ENCODE measurements at regions not wholly inside any gene's neighbourhood (a gene's known extent, or its start where the extent isn't known, plus 50 kb on each side); places are given as distances from the start of the nearest gene placed in this dataset.
"Not testable (repeated sequence)": the region's sequence is repeated elsewhere in the genome, so short reads cannot be mapped to it uniquely, and the experiment has no call there.

- H3K27ac ChIP-seq (ENCODE audit: low read length) = no peak overlapping the region
- no peaks in the 10 kb centered on the region for H3K9me3 ChIP-seq (ENCODE audit: insufficient read depth, low read depth, low read length)
- no peak overlapping the region for H3K9ac ChIP-seq (ENCODE audit: low read depth, low read length)
- no peaks in the 10 kb centered on the region for H3K27me3 ChIP-seq (ENCODE audit: insufficient read depth, low read length)
- H3K36me3 ChIP-seq (ENCODE audit: insufficient read depth, low read depth, low read length) = no peaks in the 10 kb centered on the region
- no peak overlapping the region for H3K4me3 ChIP-seq (ENCODE audit: low read length)
- no peaks in the 10 kb centered on the region for H3K4me1 ChIP-seq (ENCODE audit: insufficient read depth, low read length)
Measured at GRCh38 chr11:86861810-86862209, 61.5 kb downstream of the PRSS23 start.

GRCh38 chr11:86863476-86863875 lies 63.1 kb downstream of the PRSS23 start:
- Histone ChIP-seq H3K4me1 (ENCODE audit: insufficient read depth, low read length) (no peaks in the 10 kb centered on the region), H3K9ac (ENCODE audit: low read depth, low read length) (no peak overlapping the region), H3K4me3 (ENCODE audit: low read length) (no peak overlapping the region), H3K27me3 (ENCODE audit: insufficient read depth, low read length) (no peaks in the 10 kb centered on the region), H3K27ac (ENCODE audit: low read length) (no peak overlapping the region), H3K9me3 (ENCODE audit: insufficient read depth, low read depth, low read length) (no peaks in the 10 kb centered on the region), H3K36me3 (ENCODE audit: insufficient read depth, low read depth, low read length) (no peaks in the 10 kb centered on the region)

GRCh38 chr11:86865436-86865835 lies 65.1 kb downstream of the PRSS23 start:
- H3K27ac ChIP-seq (ENCODE audit: low read length) = no peak overlapping the region
- no peaks in the 10 kb centered on the region for H3K9me3 ChIP-seq (ENCODE audit: insufficient read depth, low read depth, low read length)
- H3K9ac ChIP-seq (ENCODE audit: low read depth, low read length) = no peak overlapping the region

GRCh38 chr11:86869531-86869930 lies 69.2 kb downstream of the PRSS23 start:
- Histone ChIP-seq H3K9me3 (ENCODE audit: insufficient read depth, low read depth, low read length) (no peaks in the 10 kb centered on the region), H3K4me3 (ENCODE audit: low read length) (no peak overlapping the region), H3K36me3 (ENCODE audit: insufficient read depth, low read depth, low read length) (no peaks in the 10 kb centered on the region), H3K9ac (ENCODE audit: low read depth, low read length) (no peak overlapping the region), H3K4me1 (ENCODE audit: insufficient read depth, low read length) (peaks cover 3% of the 10 kb centered on the region; the same call in 1 of the 2 replicates), H3K27ac (ENCODE audit: low read length) (no peak overlapping the region), H3K27me3 (ENCODE audit: insufficient read depth, low read length) (no peaks in the 10 kb centered on the region)

More at GRCh38 chr11:86865436-86865835, 65.1 kb downstream of the PRSS23 start:
- Histone ChIP-seq H3K27me3 (ENCODE audit: insufficient read depth, low read length) (no peaks in the 10 kb centered on the region), H3K36me3 (ENCODE audit: insufficient read depth, low read depth, low read length) (no peaks in the 10 kb centered on the region), H3K4me1 (ENCODE audit: insufficient read depth, low read length) (peaks cover 3% of the 10 kb centered on the region; the same call in 1 of the 2 replicates), H3K4me3 (ENCODE audit: low read length) (no peak overlapping the region)

- H3K4me1 ChIP-seq (ENCODE audit: insufficient read depth, low read length) = peaks cover 3% of the 10 kb centered on the region; the same call in 1 of the 2 replicates
- H3K27ac ChIP-seq (ENCODE audit: low read length) = no peak overlapping the region
- no peaks in the 10 kb centered on the region for H3K9me3 ChIP-seq (ENCODE audit: insufficient read depth, low read depth, low read length)
- H3K4me3 ChIP-seq (ENCODE audit: low read length) = no peak overlapping the region
- H3K9ac ChIP-seq (ENCODE audit: low read depth, low read length) = peak overlapping the region; percentile 44; the same call in 1 of the 2 replicates
- H3K36me3 ChIP-seq (ENCODE audit: insufficient read depth, low read depth, low read length) = no peaks in the 10 kb centered on the region
- no peaks in the 10 kb centered on the region for H3K27me3 ChIP-seq (ENCODE audit: insufficient read depth, low read length)
Measured at GRCh38 chr11:86869966-86870570, 69.7 kb downstream of the PRSS23 start.

- no peak overlapping the region for H3K4me3 ChIP-seq (ENCODE audit: low read length)
- no peak overlapping the region for H3K27ac ChIP-seq (ENCODE audit: low read length)
- H3K36me3 ChIP-seq (ENCODE audit: insufficient read depth, low read depth, low read length) = no peaks in the 10 kb centered on the region
- H3K9me3 ChIP-seq (ENCODE audit: insufficient read depth, low read depth, low read length) = no peaks in the 10 kb centered on the region
- H3K27me3 ChIP-seq (ENCODE audit: insufficient read depth, low read length) = no peaks in the 10 kb centered on the region
- peaks cover 3% of the 10 kb centered on the region; the same call in 1 of the 2 replicates for H3K4me1 ChIP-seq (ENCODE audit: insufficient read depth, low read length)
- no peak overlapping the region for H3K9ac ChIP-seq (ENCODE audit: low read depth, low read length)
Measured at GRCh38 chr11:86873573-86874083, 73.3 kb downstream of the PRSS23 start.

GRCh38 chr11:86874304-86875056 lies 74.1 kb downstream of the PRSS23 start:
- H3K4me1 ChIP-seq (ENCODE audit: insufficient read depth, low read length) = peaks cover 3% of the 10 kb centered on the region; the same call in 1 of the 2 replicates
- H3K27ac ChIP-seq (ENCODE audit: low read length) = no peak overlapping the region
- no peaks in the 10 kb centered on the region for H3K27me3 ChIP-seq (ENCODE audit: insufficient read depth, low read length)
- no peak overlapping the region for H3K4me3 ChIP-seq (ENCODE audit: low read length)
- no peak overlapping the region; the same call in 1 of the 2 replicates for H3K9ac ChIP-seq (ENCODE audit: low read depth, low read length)
- H3K36me3 ChIP-seq (ENCODE audit: insufficient read depth, low read depth, low read length) = no peaks in the 10 kb centered on the region
- H3K9me3 ChIP-seq (ENCODE audit: insufficient read depth, low read depth, low read length) = no peaks in the 10 kb centered on the region

- Histone ChIP-seq H3K9ac (ENCODE audit: low read depth, low read length) (no peak overlapping the region), H3K36me3 (ENCODE audit: insufficient read depth, low read depth, low read length) (no peaks in the 10 kb centered on the region), H3K27ac (ENCODE audit: low read length) (no peak overlapping the region), H3K4me1 (ENCODE audit: insufficient read depth, low read length) (no peaks in the 10 kb centered on the region), H3K9me3 (ENCODE audit: insufficient read depth, low read depth, low read length) (no peaks in the 10 kb centered on the region), H3K27me3 (ENCODE audit: insufficient read depth, low read length) (no peaks in the 10 kb centered on the region), H3K4me3 (ENCODE audit: low read length) (no peak overlapping the region)
Measured at GRCh38 chr11:86876716-86877234, 76.4 kb downstream of the PRSS23 start.

GRCh38 chr11:86877503-86877902 lies 77.2 kb downstream of the PRSS23 start:
- Histone ChIP-seq H3K36me3 (ENCODE audit: insufficient read depth, low read depth, low read length) (no peaks in the 10 kb centered on the region), H3K27ac (ENCODE audit: low read length) (no peak overlapping the region), H3K4me3 (ENCODE audit: low read length) (no peak overlapping the region), H3K9ac (ENCODE audit: low read depth, low read length) (no peak overlapping the region), H3K9me3 (ENCODE audit: insufficient read depth, low read depth, low read length) (no peaks in the 10 kb centered on the region), H3K27me3 (ENCODE audit: insufficient read depth, low read length) (no peaks in the 10 kb centered on the region), H3K4me1 (ENCODE audit: insufficient read depth, low read length) (no peaks in the 10 kb centered on the region)

- H3K4me3 ChIP-seq (ENCODE audit: low read length); H3K36me3 ChIP-seq (ENCODE audit: insufficient read depth, low read depth, low read length); H3K9me3 ChIP-seq (ENCODE audit: insufficient read depth, low read depth, low read length); H3K27ac ChIP-seq (ENCODE audit: low read length); H3K4me1 ChIP-seq (ENCODE audit: insufficient read depth, low read length); H3K27me3 ChIP-seq (ENCODE audit: insufficient read depth, low read length); H3K9ac ChIP-seq (ENCODE audit: low read depth, low read length): not testable (repeated sequence)
Measured at GRCh38 chr11:86879241-86879640, 76.0 kb downstream of the FZD4 start.

- Histone ChIP-seq H3K27me3 (ENCODE audit: insufficient read depth, low read length) (no peaks in the 10 kb centered on the region), H3K27ac (ENCODE audit: low read length) (no peak overlapping the region), H3K9ac (ENCODE audit: low read depth, low read length) (no peak overlapping the region), H3K4me1 (ENCODE audit: insufficient read depth, low read length) (no peaks in the 10 kb centered on the region), H3K36me3 (ENCODE audit: insufficient read depth, low read depth, low read length) (no peaks in the 10 kb centered on the region), H3K4me3 (ENCODE audit: low read length) (no peak overlapping the region), H3K9me3 (ENCODE audit: insufficient read depth, low read depth, low read length) (no peaks in the 10 kb centered on the region)
Measured at GRCh38 chr11:86885311-86885710, 69.9 kb downstream of the FZD4 start.
